ENCODE measurements at regions not wholly inside any gene's neighbourhood (a gene's known extent, or its start where the extent isn't known, plus 50 kb on each side); places are given as distances from the start of the nearest gene placed in this dataset.

GRCh38 chr21:35850029-35850428 is 210.3 kb downstream of the SETD4 start:
- Mint-ChIP-seq H3K27me3 (ENCODE audit: low read depth) (peaks cover 1% of the 10 kb centered on the region; the same call in 1 of the 2 replicates), H3K36me3 (ENCODE audit: insufficient read depth in 1 of 3, low read depth in 3 of 3) (no peaks in the 10 kb centered on the region; a peak in 1 of 7 replicates)
- no peak overlapping the region for H3K27ac ChIP-seq (ENCODE audit: insufficient read length, low read depth, low read length)

More at GRCh38 chr21:35850029-35850428, 210.3 kb downstream of the SETD4 start:
- Histone ChIP-seq H3K4me1 (ENCODE audit: insufficient read depth, low read length) (no peaks in the 10 kb centered on the region), H3K4ac (ENCODE audit: low read depth, low read length) (no peak overlapping the region), H4K5ac (ENCODE audit: insufficient read length, low read depth, low read length) (no peak overlapping the region), H3K4me2 (ENCODE audit: insufficient read depth, insufficient read length, low read length) (no peak overlapping the region), H3K27me3 (ENCODE audit: insufficient read depth, low read length) (no peaks in the 10 kb centered on the region), H3K56ac (ENCODE audit: insufficient read length, low read depth, low read length) (no peak overlapping the region), H2AK5ac (ENCODE audit: insufficient read length, low read length) (no peak overlapping the region), H3K23me2 (ENCODE audit: insufficient read length, low read depth, low read length, poor library complexity, severe bottlenecking) (no peaks in the 10 kb centered on the region), H4K20me1 (ENCODE audit: control insufficient read depth, insufficient read depth, insufficient read length) (no peaks in the 10 kb centered on the region), H2BK20ac (ENCODE audit: low read depth, low read length, poor library complexity, severe bottlenecking) (no peak overlapping the region), H2BK120ac (ENCODE audit: low read depth, low read length, poor library complexity, severe bottlenecking) (no peak overlapping the region), H3K23ac (ENCODE audit: insufficient read length, low read depth, low read length) (no peak overlapping the region), H3K18ac (ENCODE audit: insufficient read length, low read depth, low read length) (no peak overlapping the region), H3K79me1 (ENCODE audit: insufficient read depth, low read depth, low read length, poor library complexity, severe bottlenecking) (no peaks in the 10 kb centered on the region), H3T11ph (ENCODE audit: low read length) (no peak overlapping the region), H3K9ac (ENCODE audit: extremely low read depth, insufficient read length, low read length) (no peak overlapping the region), H3K14ac (ENCODE audit: insufficient read depth, low read length) (no peak overlapping the region), H2AFZ (ENCODE audit: low read length) (no peak overlapping the region), H4K91ac (ENCODE audit: insufficient read length, low read depth, low read length) (no peak overlapping the region), H4K8ac (replicated peaks; ENCODE audit: insufficient read length, low read depth, low read length) (no peak overlapping the region), H2BK15ac (ENCODE audit: low read depth, low read length) (no peak overlapping the region), H3K79me2 (ENCODE audit: insufficient read depth, low read length) (no peaks in the 10 kb centered on the region), H2BK5ac (ENCODE audit: insufficient read length, low read length) (no peak overlapping the region), H2BK12ac (ENCODE audit: insufficient read length, low read depth, low read length) (no peak overlapping the region), H3K9me3 (ENCODE audit: control insufficient read depth, low read depth, low read length) (no peaks in the 10 kb centered on the region)
- no peaks in the 10 kb centered on the region; a peak in 1 of 4 replicates for H3K4me1 Mint-ChIP-seq
- no CpG with 5 or more reads among the region's 5 CpGs for WGBS (ENCODE audit: extremely low coverage, insufficient read length, low lambda C conversion rate)
- H3K9me3 Mint-ChIP-seq: no peaks in the 10 kb centered on the region
- no peak for DNase-seq
- H3K4me3 Mint-ChIP-seq: no peak overlapping the region
- no peak for TF ChIP-seq CTCF (conservative IDR thresholded peaks at IDR 0.05)
- H3K27ac Mint-ChIP-seq: no peak overlapping the region

Measured in H9 (cell line).